GM12878 (cell line): ENCODE measurements at regions not wholly inside any gene's neighbourhood (a gene's known extent, or its start where the extent isn't known, plus 50 kb on each side); places are given as distances from the start of the nearest gene placed in this dataset.

Source experiments
- ATAC-seq: fragments of 200-7000 bp; cut with Tn5 transposase; 3 replicates; pipeline ENCODE4 v1.9.1; 2020; ENCODE audit warnings: mild to moderate bottlenecking, moderate library complexity
- BruUV-seq: library from RNA; stranded (reverse); fragments of 400-500 nt; replicated peaks from 2 replicates; lab custom pipeline; 2021; lab: Mats Ljungman, UMichigan
- CTCF ChIA-PET: fragments of 300-600 bp; sonication (Branson Sonifier 250); formaldehyde crosslinking; extraction: SDS; loops from one replicate; lab custom pipeline; 2021; ENCODE audit warnings: inconsistent platforms; lab: Yijun Ruan, JAX
- POLR2A ChIA-PET: fragments of 350-600 bp; formaldehyde crosslinking; extraction: SDS; loops from one replicate; lab custom pipeline; 2021; ENCODE audit warnings: inconsistent platforms; lab: Charles Lee
- RAD21 ChIA-PET: fragments of 300-600 bp; sonication (Branson Sonifier 250); formaldehyde crosslinking; loops from one replicate; lab custom pipeline; 2023; ENCODE audit warnings: antibody characterized with exemption; ENCODE audit not compliant: unreplicated experiment; lab: Charles Lee
- SMC1A ChIA-PET: fragments of 300-600 bp; sonication (Branson Sonifier 250); formaldehyde crosslinking; loops from one replicate; lab custom pipeline; 2023; ENCODE audit not compliant: unreplicated experiment, uncharacterized antibody; lab: Charles Lee
- DNase-seq: peaks from one replicate; pipeline ENCODE4 v3.0.0-alpha.2; 2011; ENCODE audit warnings: low read depth, low spot score
- FAIRE-seq: peaks from 3 replicates; lab custom pipeline; 2011; peaks lifted over from hg19 to GRCh38; lab: Jason Lieb, UNC
- H2AFZ ChIP-seq: 2 replicates; pipeline ENCODE4 v1.6.0; 2011; ENCODE audit warnings: low read depth, low read length, control low read depth; ENCODE audit not compliant: control insufficient read depth
- H3K27ac ChIP-seq: 2 replicates; pipeline ENCODE4 v1.5.1; 2011; ENCODE audit warnings: control low read depth; ENCODE audit not compliant: control insufficient read depth, insufficient read depth
- H3K27me3 ChIP-seq, 2 experiments: replicated peaks in 1 of 2; 2 replicates each; pipeline versions ENCODE4 v1.6.0 to v1.6.1; 2011; ENCODE audit warnings: low read length in 1 of 2; ENCODE audit not compliant: control insufficient read depth in 2 of 2, insufficient read depth in 2 of 2
- H3K36me3 ChIP-seq, 2 experiments: 2 replicates each; pipeline ENCODE4 v1.5.1; 2011; ENCODE audit warnings: low read length in 1 of 2; ENCODE audit not compliant: control insufficient read depth in 2 of 2, insufficient read depth in 2 of 2
- H3K4me1 ChIP-seq: 2 replicates; pipeline ENCODE4 v1.6.1; 2011; ENCODE audit warnings: mild to moderate bottlenecking, low read length, moderate library complexity, mixed read lengths; ENCODE audit not compliant: control insufficient read depth, insufficient read depth
- H3K4me2 ChIP-seq: 2 replicates; pipeline ENCODE4 v1.6.0; 2011; ENCODE audit warnings: control low read depth; ENCODE audit not compliant: control insufficient read depth, insufficient read depth
- H3K4me3 ChIP-seq: fragments of 200-600 bp; sonication (generic); 2 replicates; pipeline ENCODE4 v1.5.1; 2016
- H3K79me2 ChIP-seq: 2 replicates; pipeline ENCODE4 v1.6.0; 2011; ENCODE audit warnings: low read length; ENCODE audit not compliant: control insufficient read depth, insufficient read depth
- H3K9ac ChIP-seq: 2 replicates; pipeline ENCODE4 v1.8.0; 2011; ENCODE audit warnings: low read length, control low read depth, mixed read lengths; ENCODE audit not compliant: control insufficient read depth, insufficient read depth
- H3K9me3 ChIP-seq: replicated peaks from 3 replicates; pipeline ENCODE4 v1.5.1; 2011; ENCODE audit warnings: mild to moderate bottlenecking, low read length; ENCODE audit not compliant: control insufficient read depth, insufficient read depth
- H4K20me1 ChIP-seq: 2 replicates; pipeline ENCODE4 v1.6.0; 2011; ENCODE audit not compliant: control insufficient read depth, insufficient read depth
- BCLAF1 ChIP-seq: fragments of 450-650 bp; IDR thresholded peaks from 2 replicates; pipeline ENCODE4 v1.6.1; 2017; ENCODE audit warnings: antibody characterized with exemption, mild to moderate bottlenecking, moderate library complexity
- E2F4 ChIP-seq: IDR thresholded peaks from 2 replicates; pipeline ENCODE4 v1.6.1; 2012; ENCODE audit warnings: low read depth, low read length, improper control_type of control experiment
- EED ChIP-seq: sonication (generic); IDR thresholded peaks from 2 replicates; pipeline ENCODE4 v1.6.1; 2016; ENCODE audit warnings: antibody characterized with exemption, low read depth
- FOS ChIP-seq: IDR thresholded peaks from 3 replicates; pipeline ENCODE4 v1.6.1; 2011; ENCODE audit warnings: borderline replicate concordance; ENCODE audit not compliant: insufficient read length; ENCODE audit errors: extremely low read depth
- FOXM1 ChIP-seq: IDR thresholded peaks from 2 replicates; pipeline ENCODE4 v1.6.1; 2012; ENCODE audit warnings: low read depth, mild to moderate bottlenecking, inconsistent platforms, low read length, moderate library complexity
- RCOR1 ChIP-seq: conservative IDR thresholded peaks from 2 replicates; pipeline ENCODE4 v1.6.1; 2012; ENCODE audit warnings: low read depth, low read length, improper control_type of control experiment
- SIN3A ChIP-seq: IDR thresholded peaks from 2 replicates; pipeline ENCODE4 v1.6.1; 2012; ENCODE audit warnings: low read depth, low read length, improper control_type of control experiment
- SIX5 ChIP-seq: IDR thresholded peaks from 2 replicates; pipeline ENCODE4 v1.6.1; 2011; ENCODE audit warnings: mild to moderate bottlenecking, low read depth, low read length, moderate library complexity; ENCODE audit not compliant: severe bottlenecking
- STAT1 ChIP-seq: fragments of 450-650 bp; conservative IDR thresholded peaks from 2 replicates; pipeline ENCODE4 v1.6.1; 2014; ENCODE audit warnings: antibody characterized with exemption, mild to moderate bottlenecking
- SUPT20H ChIP-seq: IDR thresholded peaks from 2 replicates; pipeline ENCODE4 v1.6.1; 2011; ENCODE audit warnings: low read depth, mild to moderate bottlenecking, low read length, moderate library complexity, borderline replicate concordance; ENCODE audit not compliant: control insufficient read depth
- ZNF592 ChIP-seq: fragments of 450-650 bp; IDR thresholded peaks from 2 replicates; pipeline ENCODE4 v1.6.1; 2017; ENCODE audit warnings: mild to moderate bottlenecking, moderate library complexity
- WGBS: methylation state at CpG from one replicate; pipeline ENCODE4 v1.1.6; 2016; ENCODE audit warnings: low lambda C conversion rate; ENCODE audit not compliant: insufficient replicate concordance, insufficient coverage; ENCODE audit errors: missing lambda C conversion rate; 5-methylcytosine and 5-hydroxymethylcytosine counted together
- in situ Hi-C: fragments of 300-500 bp; cut with MboI; formaldehyde crosslinking; loops from 9 replicates; pipeline ENCODE4 v1.14.3; 2018; ENCODE audit warnings: mixed read lengths
- intact Hi-C: fragments of 100-400 bp; cut with micrococcal nuclease; formaldehyde crosslinking; loops from one replicate; pipeline ENCODE4 v1.14.2; 2022; ENCODE audit not compliant: unreplicated experiment

- TF ChIP-seq BCLAF1, result no peak
- TF ChIP-seq, all 136 proteins: peak for 0
These were observed 454.1 kb upstream of the MDGA2 start (continued) for GRCh38 chr14:48129472-48129871.

GRCh38 chr14:48127674-48128073, 452.3 kb upstream of the MDGA2 start:
- Histone ChIP-seq H3K36me3 (no peaks in the 10 kb centered on the region), H3K27me3 (no peaks in the 10 kb centered on the region), H2AFZ (no peak overlapping the region), H3K79me2 (no peaks in the 10 kb centered on the region), H4K20me1 (no peaks in the 10 kb centered on the region), H3K9ac (no peak overlapping the region), H3K4me2 (no peak overlapping the region), H3K27ac (no peak overlapping the region), H3K4me1 (no peaks in the 10 kb centered on the region), H3K9me3 (no peaks in the 10 kb centered on the region), H3K4me3 (no peak overlapping the region)
- ChIA-PET RAD21 (no interaction called here), CTCF (no interaction called here), SMC1A (no interaction called here), POLR2A (no interaction called here)
- ATAC-seq, result no peak
- FAIRE-seq, result no peak
- in situ Hi-C loops (no loop called here), intact Hi-C loops (no loop called here)
- BruUV-seq, result no TSS peak
- 13% methylated on average over 5 of the region's 5 CpGs for WGBS
- no peak for DNase-seq
- TF ChIP-seq FOS, result no peak
- TF ChIP-seq E2F4, result no peak
- no peak for TF ChIP-seq FOXM1
- no peak for TF ChIP-seq STAT1
- TF ChIP-seq SUPT20H, result no peak
- no peak for TF ChIP-seq RCOR1
- no peak for TF ChIP-seq ZNF592
- no peak for TF ChIP-seq EED
- no peak for TF ChIP-seq SIX5
- no peak for TF ChIP-seq SIN3A
